GM20000 (cell line): ENCODE measurements at regions not wholly inside any gene's neighbourhood (a gene's known extent, or its start where the extent isn't known, plus 50 kb on each side); places are given as distances from the start of the nearest gene placed in this dataset.
"Not testable (repeated sequence)": the region's sequence is repeated elsewhere in the genome, so short reads cannot be mapped to it uniquely, and the experiment has no call there.

Source experiments
- DNase-seq: peaks from one replicate; pipeline ENCODE4 v3.0.0; 2012; ENCODE audit warnings: low spot score
- CTCF ChIP-seq: IDR thresholded peaks from 2 replicates; pipeline ENCODE4 v1.5.1; 2012; ENCODE audit warnings: mild to moderate bottlenecking, control low read depth; ENCODE audit errors: extremely low read depth, missing control alignments

- no peak for DNase-seq
- no peak for TF ChIP-seq CTCF
These were observed 115.4 kb downstream of the GATA6 start for GRCh38 chr18:22284581-22285360.

GRCh38 chr18:22283855-22284254 is 114.5 kb downstream of the GATA6 start:
- not testable (repeated sequence) for DNase-seq

DNA sequence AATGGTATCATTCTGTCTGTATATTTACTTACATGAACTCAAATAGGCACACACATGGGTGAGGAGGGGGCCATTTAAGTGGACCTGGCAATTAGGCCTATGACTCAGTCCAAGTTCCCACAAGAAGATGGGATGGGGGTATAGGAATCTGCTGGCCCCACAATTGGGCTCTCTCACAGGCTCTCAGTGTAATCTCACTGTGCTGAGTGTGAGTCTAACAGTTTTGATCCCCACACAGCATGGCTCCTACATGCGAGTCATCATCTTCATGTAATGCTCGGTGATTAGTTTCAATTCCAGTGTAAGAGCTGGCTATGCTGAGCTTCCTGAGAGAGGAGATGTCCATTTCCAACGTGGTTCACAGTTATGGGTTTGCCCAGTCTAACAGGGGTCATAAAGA is 114.0 kb downstream of the GATA6 start:
- no peak for TF ChIP-seq CTCF
- no peak for DNase-seq

DNA sequence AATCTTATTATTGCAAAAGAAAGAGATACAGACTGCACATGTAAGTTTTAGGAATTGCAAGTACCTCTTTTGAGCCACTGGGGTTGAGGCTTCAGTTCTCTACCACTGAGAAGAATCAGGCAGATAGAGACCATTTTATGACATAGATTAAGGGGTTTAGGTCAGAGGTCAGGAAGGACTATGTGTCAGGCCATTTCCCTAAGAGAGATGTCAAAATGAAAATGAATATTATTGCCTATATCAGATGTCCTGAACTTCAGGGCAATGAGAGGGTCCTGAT is 113.7 kb downstream of the GATA6 start:
- DNase-seq: no peak

DNA sequence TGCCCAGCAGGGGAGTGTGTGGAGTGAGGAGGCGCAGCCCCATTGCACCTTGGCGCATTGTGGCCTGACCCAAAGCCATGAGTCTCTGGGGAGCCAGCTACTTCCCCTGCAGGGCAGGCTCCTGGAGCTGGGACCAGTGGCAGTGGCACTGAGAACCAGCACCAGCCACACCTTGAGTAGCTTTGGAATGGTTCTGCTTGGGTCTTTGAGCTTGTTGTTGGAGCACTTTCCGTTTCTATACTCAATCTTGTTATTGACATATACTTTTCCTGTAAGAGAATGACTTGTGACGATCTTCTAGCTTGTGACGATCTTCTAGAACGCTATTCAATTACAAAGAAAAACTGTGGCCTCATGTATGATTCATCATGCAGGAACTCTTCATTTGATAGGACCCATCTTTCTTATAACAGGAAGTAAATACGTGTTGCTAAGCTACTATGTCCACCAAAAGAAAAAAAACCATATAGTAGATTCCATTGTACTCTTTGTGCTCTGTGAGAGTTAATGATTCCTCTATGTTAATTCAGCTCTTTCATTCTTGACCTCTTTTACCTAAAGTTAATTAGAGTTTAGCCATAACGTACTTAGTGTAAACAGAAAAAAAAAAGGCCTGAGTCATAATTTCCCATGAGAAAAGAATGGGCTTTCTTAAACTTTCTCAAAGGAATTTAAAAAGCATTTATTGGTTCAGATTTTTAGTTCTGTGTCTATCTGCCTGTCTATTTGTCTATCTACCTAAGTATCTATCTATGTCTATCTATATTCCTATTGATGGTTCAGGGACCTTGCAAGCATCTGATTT is 113.1 kb downstream of the GATA6 start:
- no peak for TF ChIP-seq CTCF
- DNase-seq: no peak

More for the DNA sequence above, 113.7 kb downstream of the GATA6 start:
- no peak for TF ChIP-seq CTCF

GRCh38 chr18:22280453-22280750 is 111.0 kb downstream of the GATA6 start:
- no peak for DNase-seq
- TF ChIP-seq CTCF: no peak

GRCh38 chr18:22279741-22280452 is 110.5 kb downstream of the GATA6 start:
- DNase-seq: no peak
- TF ChIP-seq CTCF: no peak

DNA sequence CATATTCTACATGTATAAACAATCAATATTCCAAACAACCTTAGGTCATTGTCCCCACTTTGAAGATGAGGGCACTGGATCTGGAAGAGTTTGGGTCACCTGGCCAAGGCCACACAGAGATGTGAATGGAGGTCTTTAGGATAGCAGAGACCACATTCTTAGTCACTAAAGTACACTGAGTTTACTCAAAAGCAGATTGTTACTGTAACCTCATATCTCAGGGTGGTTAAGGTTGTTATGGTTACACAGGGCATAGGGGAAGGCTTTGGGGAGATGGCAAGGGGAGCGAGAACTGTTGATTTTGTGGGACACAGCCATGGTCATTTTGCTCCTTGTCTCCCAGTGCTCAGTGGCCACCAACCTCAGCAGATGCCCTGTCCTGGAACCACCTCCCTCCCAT is 109.4 kb downstream of the GATA6 start:
- DNase-seq: no peak
- TF ChIP-seq CTCF: no peak
